AG10803 (cell line): ENCODE measurements at regions not wholly inside any gene's neighbourhood (a gene's known extent, or its start where the extent isn't known, plus 50 kb on each side); places are given as distances from the start of the nearest gene placed in this dataset.
A peak's percentile ranks its signal among the peaks of the same experiment; 100 is the strongest.

Experiments
- DNase-seq: peaks from one replicate; pipeline ENCODE4 v3.0.0; 2010; ENCODE audit warnings: low read depth
- H3K4me3 ChIP-seq: 2 replicates; pipeline ENCODE4 v1.5.1; 2011; ENCODE audit warnings: mild to moderate bottlenecking, low read length, control low read depth
- CTCF ChIP-seq: conservative IDR thresholded peaks from 2 replicates; pipeline ENCODE4 v1.5.1; 2011; ENCODE audit warnings: mild to moderate bottlenecking, low read length, control low read depth, inconsistent platforms

DNA sequence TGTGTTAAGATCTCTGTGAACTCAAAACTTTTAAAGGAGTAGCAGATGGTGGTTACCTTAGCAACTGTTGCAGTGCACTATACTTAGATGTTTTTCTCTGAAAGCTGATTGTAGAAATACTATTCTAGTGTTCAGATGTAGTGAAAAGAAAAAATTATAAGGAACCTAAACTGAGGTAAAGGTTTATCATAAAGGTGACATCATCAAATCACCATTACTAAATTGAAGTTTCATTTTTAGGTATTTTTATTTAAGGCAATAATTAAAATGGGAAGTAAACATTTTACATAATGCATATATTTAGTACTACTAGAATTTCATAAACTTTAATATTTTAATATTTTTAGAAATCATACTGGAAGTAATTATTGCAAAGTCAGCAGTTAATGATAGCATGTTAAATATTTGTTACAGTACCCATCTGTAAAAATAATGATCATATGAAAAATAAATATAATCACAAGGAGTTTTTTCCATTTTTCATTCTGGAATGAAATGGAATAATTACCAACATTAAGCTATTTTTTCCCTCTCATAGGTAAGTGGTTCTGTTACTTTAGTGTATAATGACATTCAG, 141.1 kb upstream of the NAV3 start:
- no peak for DNase-seq
- TF ChIP-seq CTCF = no peak

DNA sequence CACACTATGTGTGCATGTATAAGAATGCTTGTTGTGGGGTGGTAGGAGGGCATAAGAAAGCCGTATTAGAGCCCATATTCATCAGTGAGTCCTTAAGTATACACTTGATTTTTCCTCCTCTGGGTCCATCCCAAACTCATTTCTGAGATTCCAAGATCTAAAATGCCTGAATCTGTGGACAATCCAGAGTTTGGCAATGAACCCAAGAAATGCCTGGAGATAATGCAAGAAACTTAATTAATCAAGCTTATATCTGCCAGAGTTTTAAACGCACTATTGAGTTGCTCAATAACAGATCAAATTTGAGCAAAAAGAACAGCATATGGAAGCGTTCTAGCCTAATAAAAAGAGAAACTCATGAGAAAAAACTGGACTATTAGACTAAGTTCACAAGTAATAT, 143.4 kb upstream of the NAV3 start:
- peak; percentile 66 for DNase-seq
- TF ChIP-seq CTCF = no peak

More for the DNA sequence above, 141.1 kb upstream of the NAV3 start:
- no peak overlapping the region for H3K4me3 ChIP-seq

DNA sequence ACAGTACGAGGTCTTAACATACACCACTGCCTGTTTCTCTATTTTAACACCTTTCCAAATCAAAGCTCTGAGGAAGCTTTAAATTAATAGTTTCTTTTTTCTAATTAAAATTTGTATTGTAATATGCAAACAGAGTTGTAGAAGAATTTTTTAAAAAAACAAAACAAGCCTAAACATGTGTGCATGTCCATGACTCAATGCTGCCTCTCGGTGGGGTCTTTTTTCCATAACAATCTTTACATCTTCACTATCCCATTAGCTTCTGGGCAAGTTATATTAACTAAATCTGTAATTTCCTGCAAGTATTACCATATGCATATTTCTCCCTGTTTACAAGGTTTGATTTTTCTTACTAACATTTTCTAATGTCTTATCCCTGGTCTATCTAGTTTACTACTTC, 143.9 kb upstream of the NAV3 start:
- H3K4me3 ChIP-seq = no peak overlapping the region
- TF ChIP-seq CTCF = peak; percentile 29
- DNase-seq = peak; percentile 21

More for the DNA sequence above, 143.4 kb upstream of the NAV3 start:
- H3K4me3 ChIP-seq = no peak overlapping the region

DNA sequence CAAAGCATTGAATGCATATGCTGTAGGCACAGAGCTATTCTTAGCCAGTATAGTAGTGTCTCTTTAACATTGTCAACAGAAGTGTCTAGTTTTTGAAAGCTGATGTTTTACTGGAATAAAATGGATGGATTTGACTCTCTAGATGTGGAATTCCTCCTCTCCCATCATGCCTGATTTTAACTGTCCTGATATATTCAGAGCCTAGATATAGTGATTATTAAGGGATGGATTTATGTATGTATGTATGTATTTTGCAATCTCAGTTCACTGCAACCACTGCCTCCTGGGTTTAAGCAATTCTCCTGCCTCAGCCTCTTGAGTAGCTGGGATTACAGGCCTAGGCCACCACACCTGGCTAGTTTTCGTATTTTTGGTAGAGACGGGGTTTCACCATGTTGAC, 144.8 kb upstream of the NAV3 start:
- no peak overlapping the region for H3K4me3 ChIP-seq
- no peak for TF ChIP-seq CTCF
- no peak for DNase-seq

DNA sequence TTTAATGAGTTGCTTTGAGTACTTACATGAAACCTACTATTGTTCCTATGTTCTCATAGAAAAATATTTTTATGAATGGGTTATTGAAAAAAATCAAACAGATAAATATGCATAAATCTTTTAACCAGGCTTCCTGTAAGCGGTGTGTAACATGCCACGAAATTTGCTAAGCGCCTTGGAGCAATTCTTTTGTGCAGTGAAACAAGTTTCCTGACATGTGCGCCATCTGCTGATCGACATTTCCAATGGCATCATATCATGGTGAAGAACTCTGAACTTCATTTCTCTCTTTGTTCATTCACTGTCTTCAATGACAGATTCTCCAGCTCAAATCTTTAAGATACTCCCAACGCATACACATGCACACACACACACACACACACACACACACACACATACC, 145.6 kb upstream of the NAV3 start:
- DNase-seq = peak; percentile 84
- TF ChIP-seq CTCF = peak; percentile 84
- no peak overlapping the region; the same call in 1 of the 2 replicates for H3K4me3 ChIP-seq

DNA sequence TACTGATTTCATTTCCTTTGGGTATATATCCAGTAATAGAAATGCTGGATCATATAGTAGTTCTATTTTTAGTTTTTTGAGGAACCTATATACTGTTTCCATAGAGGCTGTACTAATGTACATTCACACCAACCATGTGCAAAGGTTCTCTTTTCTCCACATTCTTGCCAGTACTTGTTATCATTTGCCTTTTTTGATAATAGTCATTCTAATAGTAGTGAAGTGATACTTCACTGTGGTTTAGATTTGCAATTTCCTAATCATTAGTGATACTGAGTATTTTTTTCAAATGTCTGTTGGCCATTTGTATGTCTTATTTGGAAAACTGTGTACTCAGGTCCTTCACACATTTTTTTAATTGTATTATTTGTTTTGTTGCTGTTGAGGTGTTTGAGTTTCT, 148.2 kb upstream of the NAV3 start:
- no peak for TF ChIP-seq CTCF
- DNase-seq = no peak

DNA sequence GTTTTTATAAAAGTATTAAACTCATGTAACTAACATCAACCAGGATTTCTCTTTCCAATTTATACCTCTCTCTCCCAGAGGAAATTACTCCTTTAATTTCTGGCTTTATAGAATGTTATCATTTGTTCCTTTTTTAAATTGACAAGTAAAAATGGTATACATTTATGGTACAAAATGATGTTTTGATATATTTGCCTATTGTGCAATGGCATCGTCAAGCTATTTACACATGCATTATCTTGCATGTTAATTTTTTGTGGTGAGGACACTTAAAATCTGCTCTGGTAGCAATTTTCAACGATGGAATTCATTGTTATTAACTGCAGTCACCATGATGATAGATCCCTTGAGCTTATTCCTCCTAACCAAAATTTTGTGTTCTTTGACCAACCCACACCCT, 149.0 kb upstream of the NAV3 start:
- TF ChIP-seq CTCF = no peak

More for the DNA sequence above, 148.2 kb upstream of the NAV3 start:
- H3K4me3 ChIP-seq = no peak overlapping the region

More for the DNA sequence above, 149.0 kb upstream of the NAV3 start:
- no peak overlapping the region for H3K4me3 ChIP-seq
- no peak for DNase-seq
